ENCODE measurements at regions not wholly inside any gene's neighbourhood (a gene's known extent, or its start where the extent isn't known, plus 50 kb on each side); places are given as distances from the start of the nearest gene placed in this dataset.
"Not testable (repeated sequence)": the region's sequence is repeated elsewhere in the genome, so short reads cannot be mapped to it uniquely, and the experiment has no call there.

GRCh38 chr4:152189451-152190179 lies 346.3 kb downstream of the FBXW7 start:
- no peak for DNase-seq

- no peak for DNase-seq
Measured at GRCh38 chr4:152188801-152189200, 347.1 kb downstream of the FBXW7 start.

GRCh38 chr4:152187693-152188092 lies 348.2 kb downstream of the FBXW7 start:
- no peak for DNase-seq

- DNase-seq, result no peak
Measured at GRCh38 chr4:152185786-152186550, 349.9 kb downstream of the FBXW7 start.

- DNase-seq, result no peak
Measured at GRCh38 chr4:152181150-152181549, 354.7 kb downstream of the FBXW7 start.

GRCh38 chr4:152180369-152180768 lies 355.5 kb downstream of the FBXW7 start:
- no peak for DNase-seq

GRCh38 chr4:152177538-152177937 lies 358.4 kb downstream of the FBXW7 start:
- not testable (repeated sequence) for DNase-seq

- no peak for DNase-seq
Measured at GRCh38 chr4:152176627-152177214, 359.2 kb downstream of the FBXW7 start.

GRCh38 chr4:152175586-152175985 lies 360.3 kb downstream of the FBXW7 start:
- no peak for DNase-seq

- DNase-seq, result no peak
Measured at GRCh38 chr4:152172146-152172545, 363.7 kb downstream of the FBXW7 start.

- no peak for DNase-seq
Measured at GRCh38 chr4:152171556-152171955, 364.3 kb downstream of the FBXW7 start.

- DNase-seq, result no peak
Measured at GRCh38 chr4:152169683-152170082, 366.2 kb downstream of the FBXW7 start.

- no peak for DNase-seq
Measured at GRCh38 chr4:152168987-152169616, 366.8 kb downstream of the FBXW7 start.

GRCh38 chr4:152166567-152166966 lies 369.3 kb downstream of the FBXW7 start:
- no peak for DNase-seq

- DNase-seq, result no peak
Measured at GRCh38 chr4:152165846-152166245, 370.0 kb downstream of the FBXW7 start.

- DNase-seq, result no peak
Measured at GRCh38 chr4:152165146-152165545, 370.7 kb downstream of the FBXW7 start.

- DNase-seq, result no peak
Measured at GRCh38 chr4:152164561-152164960, 371.3 kb downstream of the FBXW7 start.

- DNase-seq, result no peak
Measured at GRCh38 chr4:152162331-152162697, 373.6 kb downstream of the FBXW7 start.

GRCh38 chr4:152161676-152162330 lies 374.1 kb downstream of the FBXW7 start:
- no peak for DNase-seq

- DNase-seq, result no peak
Measured at GRCh38 chr4:152160225-152160800, 375.6 kb downstream of the FBXW7 start.

GRCh38 chr4:152159773-152160172 lies 376.1 kb downstream of the FBXW7 start:
- no peak for DNase-seq

GRCh38 chr4:152158225-152158624 lies 377.7 kb downstream of the FBXW7 start:
- DNase-seq, result no peak

GRCh38 chr4:152157629-152158028 lies 378.3 kb downstream of the FBXW7 start:
- no peak for DNase-seq

Measured in bone marrow (tissue), 2 donors.